ENCODE measurements at regions not wholly inside any gene's neighbourhood (a gene's known extent, or its start where the extent isn't known, plus 50 kb on each side); places are given as distances from the start of the nearest gene placed in this dataset.

DNA sequence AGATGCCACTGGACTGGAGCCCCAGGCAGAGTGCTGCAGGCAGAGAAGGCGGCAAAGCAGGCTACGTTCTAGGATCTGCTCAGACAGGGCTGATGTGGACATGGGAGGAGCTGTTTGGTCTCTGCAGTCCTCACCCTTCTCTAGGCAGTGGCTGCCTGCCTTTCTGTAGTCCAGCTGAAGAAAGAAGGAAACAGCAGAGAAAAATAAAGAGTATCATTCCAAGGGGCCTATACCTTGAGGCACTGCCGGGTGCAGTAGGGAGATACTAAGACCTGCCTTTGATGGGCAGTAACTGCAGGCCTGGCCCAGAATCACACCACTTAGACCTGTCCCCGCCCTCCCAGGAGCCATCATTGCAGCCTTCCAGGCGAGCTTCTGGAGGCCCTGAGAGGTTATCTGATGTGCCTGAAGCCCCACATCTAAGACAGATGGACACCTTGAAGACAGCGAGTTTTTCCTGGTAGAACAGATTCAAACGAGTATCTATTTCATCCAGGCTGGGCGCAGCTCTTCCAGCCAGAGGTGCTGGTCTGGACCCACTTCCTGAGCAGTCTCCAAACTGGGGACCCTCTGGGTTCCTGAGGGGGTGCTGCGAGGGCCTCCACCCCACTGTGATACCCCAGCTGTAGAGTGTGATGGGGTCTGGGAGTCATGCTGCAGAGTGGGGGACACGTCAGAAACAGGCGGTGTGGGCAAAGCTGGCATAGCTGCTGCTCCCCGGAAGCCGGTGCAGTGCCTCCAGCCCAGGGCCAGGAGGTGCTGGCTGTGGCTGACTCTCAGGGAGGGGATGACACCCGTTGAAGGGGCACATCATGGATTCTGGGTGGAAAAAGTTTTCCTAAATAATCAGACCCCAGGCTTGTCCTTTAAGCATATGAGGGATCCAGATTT, 87.3 kb upstream of the OTOS start:
- 81 to 89% (median 85%) methylated on average over 9 to 14 of the region's 14 CpGs for WGBS, 4 donors
- Histone ChIP-seq H3K4me1 (peaks cover 0 to 4% (median 0%) of the 10 kb centered on the region in 12 donors), H3K27me3 (peaks cover 0 to 8% (median 0%) of the 10 kb centered on the region in 9 donors), H3K9me3 (peaks cover 0 to 16% (median 7%) of the 10 kb centered on the region in 12 donors), H3K36me3 (no peaks in the 10 kb centered on the region), H3K4me3 (no peak overlapping the region), H3K27ac (no peak overlapping the region)
- no peak for TF ChIP-seq POLR2A (IDR thresholded peaks at IDR 0.05)
- TF ChIP-seq, protein P1, sequence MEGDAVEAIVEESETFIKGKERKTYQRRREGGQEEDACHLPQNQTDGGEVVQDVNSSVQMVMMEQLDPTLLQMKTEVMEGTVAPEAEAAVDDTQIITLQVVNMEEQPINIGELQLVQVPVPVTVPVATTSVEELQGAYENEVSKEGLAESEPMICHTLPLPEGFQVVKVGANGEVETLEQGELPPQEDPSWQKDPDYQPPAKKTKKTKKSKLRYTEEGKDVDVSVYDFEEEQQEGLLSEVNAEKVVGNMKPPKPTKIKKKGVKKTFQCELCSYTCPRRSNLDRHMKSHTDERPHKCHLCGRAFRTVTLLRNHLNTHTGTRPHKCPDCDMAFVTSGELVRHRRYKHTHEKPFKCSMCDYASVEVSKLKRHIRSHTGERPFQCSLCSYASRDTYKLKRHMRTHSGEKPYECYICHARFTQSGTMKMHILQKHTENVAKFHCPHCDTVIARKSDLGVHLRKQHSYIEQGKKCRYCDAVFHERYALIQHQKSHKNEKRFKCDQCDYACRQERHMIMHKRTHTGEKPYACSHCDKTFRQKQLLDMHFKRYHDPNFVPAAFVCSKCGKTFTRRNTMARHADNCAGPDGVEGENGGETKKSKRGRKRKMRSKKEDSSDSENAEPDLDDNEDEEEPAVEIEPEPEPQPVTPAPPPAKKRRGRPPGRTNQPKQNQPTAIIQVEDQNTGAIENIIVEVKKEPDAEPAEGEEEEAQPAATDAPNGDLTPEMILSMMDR (IDR thresholded peaks at IDR 0.05): no peak
- ATAC-seq: no peak
- intact Hi-C loops (cut with DNase I): no loop called here
- peak in 1 of 5 donors; percentile 3 for DNase-seq

DNA sequence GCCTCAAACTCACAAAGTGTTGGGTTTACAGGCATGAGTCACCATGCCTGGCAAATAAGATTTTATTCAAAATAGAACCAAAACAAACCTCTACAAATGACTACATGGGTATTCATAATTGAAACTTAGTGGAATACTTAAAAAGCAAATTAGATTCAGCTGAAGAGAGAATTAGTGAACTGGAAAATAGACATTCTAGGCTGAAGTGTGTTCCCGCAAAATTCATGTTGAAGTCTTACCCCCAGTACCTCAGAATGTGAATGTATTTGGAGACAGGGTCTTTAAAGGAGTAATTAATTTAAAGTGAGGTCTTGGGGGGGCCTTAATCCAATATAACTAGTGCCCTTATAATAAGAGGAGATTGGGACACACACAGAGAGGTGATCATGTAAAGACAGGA, 88.5 kb upstream of the OTOS start:
- ATAC-seq (no peak), DNase-seq (no peak)
- Histone ChIP-seq H3K27ac (no peak overlapping the region), H3K27me3 (peaks cover 0 to 5% (median 0%) of the 10 kb centered on the region in 9 donors), H3K36me3 (no peaks in the 10 kb centered on the region), H3K9me3 (peaks cover 0 to 16% (median 7%) of the 10 kb centered on the region in 12 donors), H3K4me1 (peaks cover 0 to 14% (median 1%) of the 10 kb centered on the region in 12 donors), H3K4me3 (no peak overlapping the region)
- intact Hi-C loops (cut with DNase I): no loop called here
- TF ChIP-seq, protein P1 (IDR thresholded peaks at IDR 0.05): no peak
- TF ChIP-seq POLR2A (IDR thresholded peaks at IDR 0.05): no peak
- WGBS, 4 donors: 55 to 97% (median 96%) methylated on average over 1 of the region's 1 CpG

DNA sequence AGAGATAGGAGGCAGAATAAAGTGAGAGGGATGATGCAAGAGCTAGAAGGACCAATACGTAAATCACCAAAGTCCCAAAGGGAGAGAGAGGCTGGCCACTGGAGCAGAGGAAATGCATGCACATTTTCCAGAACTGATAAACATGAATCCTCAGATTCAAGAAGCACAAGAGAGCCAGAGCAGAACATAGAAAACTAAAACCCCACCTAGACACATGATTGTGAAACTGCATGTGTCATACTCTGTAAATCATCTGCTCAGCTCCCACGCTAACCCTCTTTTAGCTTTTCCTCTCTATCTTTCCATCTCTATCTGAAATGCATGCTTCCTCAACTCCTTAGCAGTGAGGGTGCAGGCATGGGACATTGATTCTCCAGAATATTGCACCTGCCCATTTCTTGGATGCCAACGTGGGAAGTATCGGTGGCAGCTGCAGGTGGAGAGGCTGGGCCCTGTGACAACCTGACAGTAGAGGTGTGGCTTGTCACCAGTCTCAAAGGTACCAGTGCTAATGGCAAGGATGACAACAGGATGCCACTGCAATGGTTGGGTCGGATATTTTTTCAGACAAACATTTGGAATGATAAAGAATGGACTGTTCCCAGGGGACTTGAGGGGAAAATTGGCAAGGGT, 89.3 kb upstream of the OTOS start:
- DNase-seq (no peak), ATAC-seq (no peak)
- H3K4me3 ChIP-seq: no peak overlapping the region
- intact Hi-C loops (cut with DNase I): loop anchor here in 6 of 10 donors (5.0 to 10.0 kb wide), 6 partner anchors 65 to 355 kb away; partner anchors contain the start of genes CAPN10 (in 1 of the 6), DUSP28 (in 1 of the 6) and RNPEPL1 (in 1 of the 6)
- no peaks in the 10 kb centered on the region for H3K36me3 ChIP-seq
- H3K27me3 ChIP-seq: no peaks in the 10 kb centered on the region
- no peak overlapping the region for H3K27ac ChIP-seq
- TF ChIP-seq, protein P1 (IDR thresholded peaks at IDR 0.05): no peak
- no peak for TF ChIP-seq POLR2A (IDR thresholded peaks at IDR 0.05)
- H3K4me1 ChIP-seq: peaks cover 0 to 21% (median 3%) of the 10 kb centered on the region in 12 donors
- 73 to 77% (median 76%) methylated on average over 5 of the region's 5 CpGs for WGBS, 4 donors
- peaks cover 0 to 16% (median 7%) of the 10 kb centered on the region in 12 donors for H3K9me3 ChIP-seq

All from heart left ventricle (tissue), 16 donors.